ENCODE measurements at regions not wholly inside any gene's neighbourhood (a gene's known extent, or its start where the extent isn't known, plus 50 kb on each side); places are given as distances from the start of the nearest gene placed in this dataset.

DNA sequence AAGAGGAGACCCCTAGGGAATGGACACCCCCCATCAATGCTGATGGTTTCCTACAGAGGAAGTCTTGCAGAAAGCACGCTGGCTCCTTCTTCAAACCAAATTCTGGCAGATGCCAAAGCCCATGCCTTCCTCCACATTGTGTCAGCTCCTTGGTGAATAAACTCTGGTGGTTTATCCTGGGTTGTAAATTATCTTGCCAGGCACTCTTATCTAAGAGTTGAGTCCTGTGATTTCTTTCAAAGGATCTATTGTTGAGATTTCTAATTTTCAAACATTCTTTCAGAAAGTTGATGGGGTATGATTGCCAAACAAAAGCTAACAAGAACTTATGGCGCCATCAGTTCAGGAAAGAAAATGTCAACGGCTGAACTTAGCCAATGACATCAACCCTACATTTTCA, 160.4 kb downstream of the NSG2 start:
- Mint-ChIP-seq H3K4me3 (no peak overlapping the region), H3K4me1 (ENCODE audit: low read depth) (no peaks in the 10 kb centered on the region), H3K36me3 (no peaks in the 10 kb centered on the region), H3K27ac (no peak overlapping the region), H3K27me3 (no peaks in the 10 kb centered on the region), H3K9me3 (ENCODE audit: low read depth) (no peaks in the 10 kb centered on the region)

DNA sequence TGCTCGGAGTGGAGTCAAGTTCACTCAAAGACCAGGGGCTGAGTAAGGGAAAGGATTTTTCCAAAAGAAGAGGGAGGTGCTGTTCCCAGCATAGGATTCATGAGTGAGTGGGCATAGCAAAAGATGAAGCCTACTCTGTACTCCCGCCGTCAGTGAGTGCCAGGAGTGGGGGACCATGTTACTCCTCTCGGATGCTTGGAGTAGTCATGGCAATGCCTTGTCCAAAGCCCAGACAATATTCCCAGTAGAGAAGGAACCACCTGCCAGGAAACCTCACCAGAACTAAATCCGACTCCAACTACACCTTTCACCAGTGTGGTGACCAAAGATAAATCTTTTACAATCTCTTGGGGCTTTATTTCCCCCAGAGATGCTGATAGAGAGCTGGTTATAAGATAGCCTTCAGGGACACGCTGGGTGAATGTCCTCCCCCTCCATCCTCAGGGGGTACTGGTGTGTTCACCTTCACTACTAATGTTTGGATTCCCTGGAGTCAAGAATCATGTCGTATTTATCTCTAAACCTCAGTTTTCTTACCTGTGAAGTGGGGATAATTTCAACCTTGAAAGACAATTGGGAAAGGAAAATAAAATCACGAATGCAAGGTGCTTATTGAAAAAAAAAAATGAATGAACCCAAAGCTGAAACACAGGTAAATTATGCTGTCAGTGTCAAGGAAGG, 165.2 kb downstream of the NSG2 start:
- H3K36me3 Mint-ChIP-seq: no peaks in the 10 kb centered on the region
- peaks cover 2% of the 10 kb centered on the region for H3K27me3 Mint-ChIP-seq
- no peaks in the 10 kb centered on the region for H3K4me1 Mint-ChIP-seq (ENCODE audit: low read depth)
- H3K9me3 Mint-ChIP-seq (ENCODE audit: low read depth): no peaks in the 10 kb centered on the region
- H3K27ac Mint-ChIP-seq: no peak overlapping the region
- no peak overlapping the region for H3K4me3 Mint-ChIP-seq

- no peaks in the 10 kb centered on the region for H3K4me1 Mint-ChIP-seq (ENCODE audit: low read depth)
- no peaks in the 10 kb centered on the region for H3K9me3 Mint-ChIP-seq (ENCODE audit: low read depth)
- no peak overlapping the region for H3K4me3 Mint-ChIP-seq
- H3K36me3 Mint-ChIP-seq: no peaks in the 10 kb centered on the region
- H3K27me3 Mint-ChIP-seq: peaks cover 2% of the 10 kb centered on the region
- H3K27ac Mint-ChIP-seq: no peak overlapping the region
Measured at GRCh38 chr5:174211277-174211626, 165.7 kb downstream of the NSG2 start.

GRCh38 chr5:174217527-174217926, 172.0 kb downstream of the NSG2 start:
- H3K4me1 Mint-ChIP-seq (ENCODE audit: low read depth): no peaks in the 10 kb centered on the region
- no peaks in the 10 kb centered on the region for H3K36me3 Mint-ChIP-seq
- peaks cover 4% of the 10 kb centered on the region for H3K27me3 Mint-ChIP-seq
- H3K4me3 Mint-ChIP-seq: no peak overlapping the region
- no peak overlapping the region for H3K27ac Mint-ChIP-seq
- no peaks in the 10 kb centered on the region for H3K9me3 Mint-ChIP-seq (ENCODE audit: low read depth)

DNA sequence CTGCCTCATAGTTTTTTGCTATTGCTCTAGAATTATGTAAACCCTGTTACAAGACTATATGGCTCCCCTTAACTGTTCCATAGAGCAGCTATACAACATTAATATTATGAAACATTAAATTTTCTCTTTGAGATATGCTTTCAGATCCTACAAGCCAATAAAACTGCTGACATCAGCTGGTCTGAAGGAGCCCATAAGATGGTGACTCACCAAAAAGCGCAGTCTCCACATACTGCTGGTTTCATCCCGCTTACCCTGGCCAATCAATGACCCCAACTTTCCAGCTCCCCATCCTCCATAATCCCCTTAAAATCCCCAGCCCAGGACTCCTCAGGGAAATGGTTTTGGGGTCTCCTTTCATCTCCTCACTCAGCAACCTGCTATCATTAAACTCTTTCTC, 172.7 kb downstream of the NSG2 start:
- no peaks in the 10 kb centered on the region for H3K36me3 Mint-ChIP-seq
- no peak overlapping the region for H3K27ac Mint-ChIP-seq
- no peak overlapping the region for H3K4me3 Mint-ChIP-seq
- no peaks in the 10 kb centered on the region for H3K4me1 Mint-ChIP-seq (ENCODE audit: low read depth)
- H3K27me3 Mint-ChIP-seq: peaks cover 4% of the 10 kb centered on the region
- no peaks in the 10 kb centered on the region for H3K9me3 Mint-ChIP-seq (ENCODE audit: low read depth)

DNA sequence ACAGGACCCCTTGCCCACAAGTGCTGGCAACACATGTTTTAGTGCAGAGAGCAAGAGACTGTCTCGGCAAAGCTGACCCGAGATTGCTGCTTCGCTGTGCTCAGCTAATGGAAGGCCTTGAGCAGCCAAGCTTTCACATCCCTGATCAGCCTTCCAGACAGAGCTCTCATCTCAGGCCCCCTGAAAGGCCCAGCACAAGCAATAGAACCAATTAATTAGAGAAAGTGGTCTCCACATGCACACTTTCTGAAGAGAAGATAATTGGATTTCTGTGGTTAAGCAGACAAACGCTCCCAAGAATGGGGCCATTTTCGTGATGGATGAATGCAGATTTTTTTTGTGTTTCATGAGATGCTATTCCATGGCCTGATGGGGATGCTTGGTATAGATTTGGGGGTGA, 174.9 kb downstream of the NSG2 start:
- peaks cover 2% of the 10 kb centered on the region for H3K27me3 Mint-ChIP-seq
- no peak overlapping the region for H3K4me3 Mint-ChIP-seq
- H3K4me1 Mint-ChIP-seq (ENCODE audit: low read depth): no peaks in the 10 kb centered on the region
- no peaks in the 10 kb centered on the region for H3K36me3 Mint-ChIP-seq
- H3K27ac Mint-ChIP-seq: no peak overlapping the region
- no peaks in the 10 kb centered on the region for H3K9me3 Mint-ChIP-seq (ENCODE audit: low read depth)

DNA sequence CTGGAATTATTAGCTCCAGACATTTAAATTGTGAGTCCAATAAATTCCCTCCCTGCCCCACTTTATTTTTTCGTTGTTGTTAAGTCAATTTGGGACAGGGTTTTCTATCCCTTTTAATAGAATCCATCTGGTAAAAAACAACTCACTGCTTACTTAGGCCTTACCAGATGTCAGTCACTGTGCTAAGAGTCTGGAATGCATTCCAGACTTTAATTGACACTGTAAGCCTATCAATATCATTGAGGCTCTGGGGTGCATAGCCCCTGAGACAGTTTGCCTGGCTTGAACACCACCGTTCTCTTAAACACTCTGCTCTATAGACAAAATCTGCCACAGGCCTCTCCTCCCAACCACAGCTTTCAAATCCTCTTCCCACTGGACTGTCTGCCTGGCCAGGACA, 175.9 kb downstream of the NSG2 start:
- Mint-ChIP-seq H3K36me3 (no peaks in the 10 kb centered on the region), H3K27ac (no peak overlapping the region), H3K9me3 (ENCODE audit: low read depth) (no peaks in the 10 kb centered on the region), H3K27me3 (peaks cover 2% of the 10 kb centered on the region), H3K4me1 (ENCODE audit: low read depth) (no peaks in the 10 kb centered on the region), H3K4me3 (no peak overlapping the region)

GRCh38 chr5:174221946-174222345, 176.4 kb downstream of the NSG2 start:
- H3K9me3 Mint-ChIP-seq (ENCODE audit: low read depth): no peaks in the 10 kb centered on the region
- no peak overlapping the region for H3K4me3 Mint-ChIP-seq
- H3K27ac Mint-ChIP-seq: no peak overlapping the region
- H3K36me3 Mint-ChIP-seq: no peaks in the 10 kb centered on the region
- no peaks in the 10 kb centered on the region for H3K4me1 Mint-ChIP-seq (ENCODE audit: low read depth)
- peaks cover 4% of the 10 kb centered on the region for H3K27me3 Mint-ChIP-seq

GRCh38 chr5:174222891-174223290, 177.4 kb downstream of the NSG2 start:
- Mint-ChIP-seq H3K4me1 (ENCODE audit: low read depth) (no peaks in the 10 kb centered on the region), H3K9me3 (ENCODE audit: low read depth) (no peaks in the 10 kb centered on the region), H3K27me3 (peaks cover 4% of the 10 kb centered on the region)

DNA sequence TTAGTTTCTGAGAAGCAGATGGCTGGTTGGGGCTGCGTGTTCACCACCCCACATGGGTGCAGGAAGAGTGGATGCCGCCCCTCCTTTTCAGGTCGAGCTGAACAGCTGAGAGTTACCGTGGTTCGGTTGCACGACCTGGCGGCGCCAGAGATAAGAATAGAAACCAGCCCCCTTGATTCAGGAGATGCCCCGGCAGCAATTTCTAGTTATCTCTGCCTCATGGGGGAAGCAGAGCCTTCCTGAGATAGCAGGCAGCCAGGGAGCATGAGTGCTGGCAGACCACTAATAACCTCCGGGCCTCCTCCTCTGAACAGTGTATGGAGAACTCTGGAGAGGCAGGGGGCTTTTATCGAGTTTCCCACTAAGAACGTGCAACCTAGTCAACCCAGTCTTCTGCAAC, 177.8 kb downstream of the NSG2 start:
- no peak overlapping the region for H3K27ac Mint-ChIP-seq
- H3K9me3 Mint-ChIP-seq (ENCODE audit: low read depth): no peaks in the 10 kb centered on the region
- H3K4me1 Mint-ChIP-seq (ENCODE audit: low read depth): no peaks in the 10 kb centered on the region
- no peaks in the 10 kb centered on the region for H3K36me3 Mint-ChIP-seq
- peaks cover 4% of the 10 kb centered on the region for H3K27me3 Mint-ChIP-seq
- no peak overlapping the region for H3K4me3 Mint-ChIP-seq

More at GRCh38 chr5:174222891-174223290, 177.4 kb downstream of the NSG2 start:
- H3K4me3 Mint-ChIP-seq: no peak overlapping the region
- H3K27ac Mint-ChIP-seq: no peak overlapping the region
- no peaks in the 10 kb centered on the region for H3K36me3 Mint-ChIP-seq

GRCh38 chr5:174229068-174229467, 183.6 kb downstream of the NSG2 start:
- no peaks in the 10 kb centered on the region for H3K4me1 Mint-ChIP-seq (ENCODE audit: low read depth)
- H3K4me3 Mint-ChIP-seq: no peak overlapping the region
- H3K9me3 Mint-ChIP-seq (ENCODE audit: low read depth): no peaks in the 10 kb centered on the region
- peaks cover 9% of the 10 kb centered on the region for H3K27me3 Mint-ChIP-seq
- no peaks in the 10 kb centered on the region for H3K36me3 Mint-ChIP-seq
- H3K27ac Mint-ChIP-seq: no peak overlapping the region

- no peaks in the 10 kb centered on the region for H3K36me3 Mint-ChIP-seq
- peaks cover 9% of the 10 kb centered on the region for H3K27me3 Mint-ChIP-seq
- H3K27ac Mint-ChIP-seq: no peak overlapping the region
- H3K4me1 Mint-ChIP-seq (ENCODE audit: low read depth): no peaks in the 10 kb centered on the region
- no peaks in the 10 kb centered on the region for H3K9me3 Mint-ChIP-seq (ENCODE audit: low read depth)
- H3K4me3 Mint-ChIP-seq: no peak overlapping the region
Measured at GRCh38 chr5:174229514-174230370, 184.2 kb downstream of the NSG2 start.

GRCh38 chr5:174231956-174232487, 186.5 kb downstream of the NSG2 start:
- Mint-ChIP-seq H3K9me3 (ENCODE audit: low read depth) (no peaks in the 10 kb centered on the region), H3K27me3 (peaks cover 7% of the 10 kb centered on the region), H3K4me3 (no peak overlapping the region), H3K36me3 (no peaks in the 10 kb centered on the region), H3K27ac (no peak overlapping the region), H3K4me1 (ENCODE audit: low read depth) (no peaks in the 10 kb centered on the region)

DNA sequence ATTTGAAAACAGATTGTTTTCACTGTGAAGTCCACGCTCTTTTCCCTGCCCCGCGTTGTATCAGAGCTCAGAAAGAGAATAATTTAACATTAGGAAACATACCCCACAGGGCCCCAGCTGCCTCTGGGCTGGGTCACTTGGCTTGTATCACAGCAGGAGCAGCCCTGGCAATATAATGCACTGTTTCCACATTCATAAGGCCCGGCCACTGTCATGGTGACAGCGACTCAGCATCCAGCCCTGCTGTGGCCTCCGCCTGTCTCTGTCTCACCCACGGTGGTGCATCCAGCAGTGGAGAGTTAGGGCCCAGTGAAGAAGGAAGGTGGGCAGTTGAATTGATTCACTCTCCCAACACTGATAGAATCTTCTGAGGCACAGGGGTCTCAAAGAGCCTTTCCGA, 188.9 kb downstream of the NSG2 start:
- H3K4me1 Mint-ChIP-seq (ENCODE audit: low read depth): no peaks in the 10 kb centered on the region
- H3K27ac Mint-ChIP-seq: no peak overlapping the region
- no peak overlapping the region for H3K4me3 Mint-ChIP-seq
- H3K27me3 Mint-ChIP-seq: peaks cover 7% of the 10 kb centered on the region
- H3K36me3 Mint-ChIP-seq: no peaks in the 10 kb centered on the region
- H3K9me3 Mint-ChIP-seq (ENCODE audit: low read depth): no peaks in the 10 kb centered on the region

- no peaks in the 10 kb centered on the region for H3K9me3 Mint-ChIP-seq (ENCODE audit: low read depth)
- no peak overlapping the region for H3K27ac Mint-ChIP-seq
Measured at GRCh38 chr5:174235221-174236011, 189.9 kb downstream of the NSG2 start.

More at GRCh38 chr5:174235221-174236011, 189.9 kb downstream of the NSG2 start:
- Mint-ChIP-seq H3K4me3 (no peak overlapping the region), H3K4me1 (ENCODE audit: low read depth) (no peaks in the 10 kb centered on the region), H3K36me3 (no peaks in the 10 kb centered on the region), H3K27me3 (peaks cover 3% of the 10 kb centered on the region)

Measured in activated naive CD8-positive, alpha-beta T cell (primary cell).